ENCODE measurements at regions not wholly inside any gene's neighbourhood (a gene's known extent, or its start where the extent isn't known, plus 50 kb on each side); places are given as distances from the start of the nearest gene placed in this dataset.

GRCh38 chr5:26482076-26482809, 556.1 kb downstream of the CDH9 start:
- H3F3A ChIP-seq (ENCODE audit: insufficient read depth, low read length), result no peaks in the 10 kb centered on the region
- H3K27ac ChIP-seq (ENCODE audit: low read length), result no peak overlapping the region
- H3K27me3 ChIP-seq (replicated peaks; ENCODE audit: insufficient read depth, low read length), result no peaks in the 10 kb centered on the region
- peak; percentile 57 for DNase-seq
- no peaks in the 10 kb centered on the region for H3K36me3 ChIP-seq (replicated peaks; ENCODE audit: insufficient read depth, low read length)
- H3K4me3 ChIP-seq (ENCODE audit: low read length), result peak overlapping the region; percentile 39
- H3K4me1 ChIP-seq (ENCODE audit: low read length), result no peaks in the 10 kb centered on the region
- no peaks in the 10 kb centered on the region for H3K9me2 ChIP-seq (replicated peaks; ENCODE audit: insufficient read depth, low read length)
- no peaks in the 10 kb centered on the region for H3K9me3 ChIP-seq (replicated peaks; ENCODE audit: insufficient read depth, low read length)
- peak overlapping the region; percentile 31 for H2AFZ ChIP-seq (ENCODE audit: low read length)
- H3K79me2 ChIP-seq (ENCODE audit: low read length), result no peaks in the 10 kb centered on the region
- H3K4me2 ChIP-seq (ENCODE audit: low read depth, low read length), result peak overlapping the region; percentile 20; the same call in 1 of the 2 replicates
- no peak for TF ChIP-seq EZH2phosphoT487 (IDR thresholded peaks at IDR 0.05; ENCODE audit: low read length)
- no peak overlapping the region for H3K9ac ChIP-seq (ENCODE audit: low read length)
- no peaks in the 10 kb centered on the region for H4K20me1 ChIP-seq (ENCODE audit: insufficient read depth, low read length)

GRCh38 chr5:26470439-26470838, 567.9 kb downstream of the CDH9 start:
- no peaks in the 10 kb centered on the region for H3K36me3 ChIP-seq (replicated peaks; ENCODE audit: insufficient read depth, low read length)

GRCh38 chr5:26439121-26439520, 599.3 kb downstream of the CDH9 start:
- H3K4me3 ChIP-seq (ENCODE audit: low read length), result no peak overlapping the region
- H3K4me2 ChIP-seq (ENCODE audit: low read depth, low read length), result no peak overlapping the region
- no peaks in the 10 kb centered on the region for H3K9me2 ChIP-seq (replicated peaks; ENCODE audit: insufficient read depth, low read length)
- DNase-seq, result no peak
- H3K79me2 ChIP-seq (ENCODE audit: low read length), result no peaks in the 10 kb centered on the region
- H4K20me1 ChIP-seq (ENCODE audit: insufficient read depth, low read length), result no peaks in the 10 kb centered on the region
- no peak overlapping the region for H3K27ac ChIP-seq (ENCODE audit: low read length)
- H2AFZ ChIP-seq (ENCODE audit: low read length), result no peak overlapping the region
- H3K9me3 ChIP-seq (replicated peaks; ENCODE audit: insufficient read depth, low read length), result no peaks in the 10 kb centered on the region
- H3K27me3 ChIP-seq (replicated peaks; ENCODE audit: insufficient read depth, low read length), result no peaks in the 10 kb centered on the region
- no peaks in the 10 kb centered on the region for H3F3A ChIP-seq (ENCODE audit: insufficient read depth, low read length)
- no peak overlapping the region for H3K9ac ChIP-seq (ENCODE audit: low read length)
- no peaks in the 10 kb centered on the region for H3K36me3 ChIP-seq (replicated peaks; ENCODE audit: insufficient read depth, low read length)
- no peak for TF ChIP-seq CTCF (IDR thresholded peaks at IDR 0.05; ENCODE audit: low read length)
- TF ChIP-seq EZH2phosphoT487 (IDR thresholded peaks at IDR 0.05; ENCODE audit: low read length), result no peak
- no peak for TF ChIP-seq EZH2 (optimal IDR thresholded peaks at IDR 0.05; ENCODE audit: low read depth, low read length)
- H3K4me1 ChIP-seq (ENCODE audit: low read length), result no peaks in the 10 kb centered on the region

More at GRCh38 chr5:26470439-26470838, 567.9 kb downstream of the CDH9 start:
- no peak for DNase-seq
- Histone ChIP-seq H3K9ac (ENCODE audit: low read length) (no peak overlapping the region), H3K4me1 (ENCODE audit: low read length) (no peaks in the 10 kb centered on the region), H3K4me3 (ENCODE audit: low read length) (no peak overlapping the region), H4K20me1 (ENCODE audit: insufficient read depth, low read length) (no peaks in the 10 kb centered on the region), H3K9me3 (replicated peaks; ENCODE audit: insufficient read depth, low read length) (no peaks in the 10 kb centered on the region), H3K79me2 (ENCODE audit: low read length) (no peaks in the 10 kb centered on the region), H3K27me3 (replicated peaks; ENCODE audit: insufficient read depth, low read length) (no peaks in the 10 kb centered on the region), H3F3A (ENCODE audit: insufficient read depth, low read length) (no peaks in the 10 kb centered on the region), H3K4me2 (ENCODE audit: low read depth, low read length) (no peak overlapping the region), H3K27ac (ENCODE audit: low read length) (no peak overlapping the region), H3K9me2 (replicated peaks; ENCODE audit: insufficient read depth, low read length) (no peaks in the 10 kb centered on the region), H2AFZ (ENCODE audit: low read length) (no peak overlapping the region)
- TF ChIP-seq EZH2 (optimal IDR thresholded peaks at IDR 0.05; ENCODE audit: low read depth, low read length) (no peak), EZH2phosphoT487 (IDR thresholded peaks at IDR 0.05; ENCODE audit: low read length) (no peak), CTCF (IDR thresholded peaks at IDR 0.05; ENCODE audit: low read length) (no peak)

- Histone ChIP-seq H3K36me3 (replicated peaks; ENCODE audit: insufficient read depth, low read length) (no peaks in the 10 kb centered on the region), H3K9me2 (replicated peaks; ENCODE audit: insufficient read depth, low read length) (no peaks in the 10 kb centered on the region), H3K27me3 (replicated peaks; ENCODE audit: insufficient read depth, low read length) (no peaks in the 10 kb centered on the region), H3K4me2 (ENCODE audit: low read depth, low read length) (no peak overlapping the region), H4K20me1 (ENCODE audit: insufficient read depth, low read length) (no peaks in the 10 kb centered on the region), H3K79me2 (ENCODE audit: low read length) (no peaks in the 10 kb centered on the region), H3K9ac (ENCODE audit: low read length) (no peak overlapping the region), H2AFZ (ENCODE audit: low read length) (no peak overlapping the region), H3K4me3 (ENCODE audit: low read length) (no peak overlapping the region), H3K9me3 (replicated peaks; ENCODE audit: insufficient read depth, low read length) (no peaks in the 10 kb centered on the region), H3K4me1 (ENCODE audit: low read length) (no peaks in the 10 kb centered on the region), H3K27ac (ENCODE audit: low read length) (no peak overlapping the region), H3F3A (ENCODE audit: insufficient read depth, low read length) (no peaks in the 10 kb centered on the region)
- TF ChIP-seq EZH2phosphoT487 (IDR thresholded peaks at IDR 0.05; ENCODE audit: low read length) (no peak), EZH2 (optimal IDR thresholded peaks at IDR 0.05; ENCODE audit: low read depth, low read length) (no peak)
- DNase-seq, result no peak
Measured at GRCh38 chr5:26434688-26435087, 603.7 kb downstream of the CDH9 start.

All from MM.1S (cell line).